ENCODE measurements at regions not wholly inside any gene's neighbourhood (a gene's known extent, or its start where the extent isn't known, plus 50 kb on each side); places are given as distances from the start of the nearest gene placed in this dataset.

GRCh38 chr15:95018888-95019545, 787.7 kb downstream of the MCTP2 start:
- TF ChIP-seq CTCF (IDR thresholded peaks at IDR 0.05) (no peak), POLR2A (IDR thresholded peaks at IDR 0.05) (no peak)

All from uterus (tissue), 2 donors.